ENCODE measurements at regions not wholly inside any gene's neighbourhood (a gene's known extent, or its start where the extent isn't known, plus 50 kb on each side); places are given as distances from the start of the nearest gene placed in this dataset.

GRCh38 chr6:166057431-166057830 lies 110.2 kb downstream of the TBXT start (continued):
- no peak for TF ChIP-seq IRF1 (CRISPR knock-in tag; IDR thresholded peaks at IDR 0.05)
- no peak for TF ChIP-seq PRRX2 (CRISPR knock-in tag; IDR thresholded peaks at IDR 0.05)
- no peak for TF ChIP-seq RELA (CRISPR knock-in tag; IDR thresholded peaks at IDR 0.05; ENCODE audit: borderline replicate concordance)
- TF ChIP-seq ZBTB21 (CRISPR knock-in tag; IDR thresholded peaks at IDR 0.05; ENCODE audit: borderline replicate concordance): no peak

GRCh38 chr6:166056637-166057036 lies 111.0 kb downstream of the TBXT start:
- Mint-ChIP-seq H3K9me3 (peaks cover 44% of the 10 kb centered on the region), H3K4me3 (no peak overlapping the region), H3K4me1 (peaks cover 16% of the 10 kb centered on the region), H3K36me3 (peaks cover 27% of the 10 kb centered on the region), H3K27ac (no peak overlapping the region), H3K27me3 (ENCODE audit: low read depth) (no peaks in the 10 kb centered on the region; the same call in 1 of the 2 replicates)
- CTCF ChIA-PET: interaction anchor here (1.1 to 1.4 kb wide), 2 partner anchors 41 to 48 kb away, joined by 3 to 4 read pairs; no protein-coding TSS in a partner anchor
- ATAC-seq: no peak
- POLR2A ChIA-PET: no interaction called here
- no peak for TF ChIP-seq ZNF396 (CRISPR knock-in tag; IDR thresholded peaks at IDR 0.05; ENCODE audit: borderline replicate concordance)
- TF ChIP-seq ZNF425 (CRISPR knock-in tag; conservative IDR thresholded peaks at IDR 0.05): no peak
- TF ChIP-seq MXD4 (CRISPR knock-in tag; IDR thresholded peaks at IDR 0.05; ENCODE audit: borderline replicate concordance): no peak
- TF ChIP-seq ATF3 (CRISPR knock-in tag; conservative IDR thresholded peaks at IDR 0.05): no peak
- TF ChIP-seq ZNF416 (CRISPR knock-in tag; IDR thresholded peaks at IDR 0.05): no peak
- no peak for TF ChIP-seq PREB (CRISPR knock-in tag; IDR thresholded peaks at IDR 0.05; ENCODE audit: borderline replicate concordance)
- TF ChIP-seq FOXK1 (CRISPR knock-in tag; IDR thresholded peaks at IDR 0.05): no peak
- TF ChIP-seq TEAD4 (CRISPR knock-in tag; IDR thresholded peaks at IDR 0.05): no peak
- TF ChIP-seq ZNF219 (CRISPR knock-in tag; IDR thresholded peaks at IDR 0.05; ENCODE audit: borderline replicate concordance): no peak
- TF ChIP-seq FOXP1 (CRISPR knock-in tag; IDR thresholded peaks at IDR 0.05; ENCODE audit: borderline replicate concordance): no peak
- TF ChIP-seq NR3C1 (CRISPR knock-in tag; conservative IDR thresholded peaks at IDR 0.05; ENCODE audit: low read depth): no peak
- TF ChIP-seq ZBTB43 (CRISPR knock-in tag; IDR thresholded peaks at IDR 0.05): no peak
- no peak for TF ChIP-seq SP1 (CRISPR knock-in tag; conservative IDR thresholded peaks at IDR 0.05)
- TF ChIP-seq HMGXB4 (CRISPR knock-in tag; IDR thresholded peaks at IDR 0.05): no peak
- DNase-seq (ENCODE audit: low spot score): no peak
